Sigmoid colon (tissue), 4 donors: ENCODE measurements at regions not wholly inside any gene's neighbourhood (a gene's known extent, or its start where the extent isn't known, plus 50 kb on each side); places are given as distances from the start of the nearest gene placed in this dataset.

ENCODE experiments used
- CTCF ChIP-seq, 4 experiments: fragments of 450-650 bp in 3 of 4; fragments of 200-600 bp in 1 of 4; IDR thresholded peaks; one replicate each; pipeline ENCODE4 v1.5.1; 2016 to 2019; ENCODE audit warnings: antibody characterized with exemption in 4 of 4, mild to moderate bottlenecking in 3 of 4, moderate library complexity in 2 of 4
- POLR2A ChIP-seq, 2 donors: fragments of 450-650 bp; IDR thresholded peaks; one replicate each; pipeline ENCODE4 v1.6.1; 2016; ENCODE audit warnings: antibody characterized with exemption in 2 of 2, mild to moderate bottlenecking in 2 of 2, moderate library complexity in 2 of 2
- POLR2AphosphoS5 ChIP-seq, 4 donors: sonication (generic); formaldehyde crosslinking; IDR thresholded peaks; one replicate each; pipeline ENCODE4 v1.6.1; 2017; ENCODE audit warnings: antibody characterized with exemption in 4 of 4

- TF ChIP-seq CTCF (IDR thresholded peaks at IDR 0.05) (no peak), POLR2AphosphoS5 (IDR thresholded peaks at IDR 0.05) (no peak), POLR2A (IDR thresholded peaks at IDR 0.05) (no peak)
Measured at GRCh38 chr14:65850429-65851135, 438.1 kb downstream of the FUT8 start.
